ENCODE measurements at regions not wholly inside any gene's neighbourhood (a gene's known extent, or its start where the extent isn't known, plus 50 kb on each side); places are given as distances from the start of the nearest gene placed in this dataset.

DNA sequence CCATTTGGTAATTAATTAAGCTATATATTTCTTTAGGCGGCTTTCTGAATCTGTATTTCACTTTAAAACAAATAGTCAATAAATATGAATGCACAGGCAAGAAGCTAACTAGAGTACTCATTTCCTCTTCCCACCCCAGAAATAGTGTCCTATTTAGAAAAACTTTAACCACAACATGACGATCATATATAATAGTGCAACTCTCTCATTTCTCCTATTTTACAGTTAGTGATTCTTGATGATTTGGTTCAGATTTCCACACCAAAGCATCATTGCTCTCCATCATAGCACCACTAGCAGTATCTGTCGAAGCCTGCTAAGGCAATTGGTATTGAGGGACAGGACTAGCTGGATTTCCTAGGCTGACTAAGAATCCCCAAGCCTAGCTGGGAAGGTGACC is 184.0 kb upstream of the GALNTL6 start:
- CTCF ChIA-PET = no interaction called here
- H3K36me3 Mint-ChIP-seq (ENCODE audit: low read depth) = no peaks in the 10 kb centered on the region
- ATAC-seq (no peak), DNase-seq (no peak)
- no peaks in the 10 kb centered on the region for H3K4me1 Mint-ChIP-seq
- no peak overlapping the region for H3K4me3 Mint-ChIP-seq
- H3K27ac Mint-ChIP-seq = no peak overlapping the region
- H3K27me3 Mint-ChIP-seq = no peaks in the 10 kb centered on the region
- intact Hi-C loops (cut with DNase I, micrococcal nuclease) = no loop called here
- peaks cover 4% of the 10 kb centered on the region for H3K9me3 Mint-ChIP-seq (ENCODE audit: low read depth)
- POLR2A ChIA-PET = no interaction called here

DNA sequence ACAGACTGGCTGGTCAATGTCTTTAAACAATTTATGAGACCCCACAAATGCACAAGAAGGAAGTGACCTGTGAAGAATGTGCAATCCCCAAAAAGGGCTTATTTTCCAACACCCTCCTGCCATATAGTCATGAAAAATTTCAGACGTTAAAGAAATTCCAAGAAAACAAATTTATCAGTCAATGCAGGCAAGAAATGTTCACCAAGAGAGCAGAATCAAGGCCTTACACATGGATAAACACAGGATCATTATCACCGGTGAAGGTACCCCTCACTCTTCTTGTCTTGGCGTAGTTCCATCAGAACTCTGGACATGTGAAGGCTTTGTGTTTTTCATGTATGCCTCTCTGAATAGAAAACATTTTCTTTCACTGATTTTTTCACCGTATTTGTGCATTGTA is 186.7 kb upstream of the GALNTL6 start:
- no peak for ATAC-seq
- Mint-ChIP-seq H3K27ac (no peak overlapping the region), H3K4me1 (no peaks in the 10 kb centered on the region), H3K36me3 (ENCODE audit: low read depth) (no peaks in the 10 kb centered on the region), H3K27me3 (no peaks in the 10 kb centered on the region), H3K9me3 (ENCODE audit: low read depth) (no peaks in the 10 kb centered on the region), H3K4me3 (no peak overlapping the region)
- CTCF ChIA-PET = no interaction called here
- no peak for DNase-seq
- intact Hi-C loops (cut with DNase I, micrococcal nuclease) = no loop called here
- POLR2A ChIA-PET = no interaction called here

DNA sequence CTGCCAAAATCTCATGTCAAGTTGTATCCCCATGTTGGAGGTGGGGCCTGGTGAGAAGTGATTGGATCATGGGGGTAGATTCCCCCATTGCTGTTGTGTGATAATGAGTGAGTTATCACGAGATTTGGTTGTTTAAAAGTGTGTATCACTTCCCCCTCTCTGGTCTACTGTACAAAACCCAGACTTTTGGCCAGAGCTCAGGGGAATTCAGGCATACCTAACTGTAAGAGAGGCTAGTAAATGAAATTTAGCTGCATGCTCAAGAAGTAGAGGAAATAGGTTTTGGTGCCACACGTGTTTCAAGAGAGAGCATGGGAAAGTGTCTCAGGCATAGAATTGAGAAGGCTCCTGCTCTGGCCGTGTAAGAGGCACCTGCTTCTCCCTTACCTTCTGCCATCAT is 190.5 kb upstream of the GALNTL6 start:
- no peaks in the 10 kb centered on the region for H3K36me3 Mint-ChIP-seq (ENCODE audit: low read depth)
- H3K27ac Mint-ChIP-seq = no peak overlapping the region
- H3K4me1 Mint-ChIP-seq = no peaks in the 10 kb centered on the region
- DNase-seq (no peak), ATAC-seq (no peak)
- no peaks in the 10 kb centered on the region for H3K27me3 Mint-ChIP-seq
- intact Hi-C loops (cut with DNase I, micrococcal nuclease) = no loop called here
- no peaks in the 10 kb centered on the region for H3K9me3 Mint-ChIP-seq (ENCODE audit: low read depth)
- ChIA-PET CTCF (no interaction called here), POLR2A (no interaction called here)
- no peak overlapping the region for H3K4me3 Mint-ChIP-seq

DNA sequence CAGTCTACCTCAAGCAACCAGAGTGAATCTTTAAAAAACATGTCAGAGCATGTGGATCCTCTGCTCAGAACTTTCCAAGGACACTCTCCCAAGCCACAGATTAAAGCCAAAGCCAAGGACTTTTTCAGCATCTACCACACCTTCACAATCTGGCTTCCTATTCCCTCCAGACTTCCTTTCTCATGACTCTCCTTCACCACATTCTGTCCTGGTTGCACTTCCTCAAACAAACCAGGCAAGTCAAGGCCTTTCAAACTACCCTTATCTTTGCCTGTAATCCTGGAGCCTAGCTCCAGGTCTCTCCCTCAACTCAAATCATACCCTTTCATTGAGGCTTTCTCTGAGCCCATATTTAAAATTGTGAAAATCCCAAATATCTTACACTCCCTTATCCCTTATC is 191.6 kb upstream of the GALNTL6 start:
- no peaks in the 10 kb centered on the region for H3K4me1 Mint-ChIP-seq
- CTCF ChIA-PET = no interaction called here
- DNase-seq (no peak), ATAC-seq (no peak)
- no peaks in the 10 kb centered on the region for H3K9me3 Mint-ChIP-seq (ENCODE audit: low read depth)
- no peaks in the 10 kb centered on the region for H3K27me3 Mint-ChIP-seq
- H3K4me3 Mint-ChIP-seq = no peak overlapping the region
- no peaks in the 10 kb centered on the region for H3K36me3 Mint-ChIP-seq (ENCODE audit: low read depth)
- no peak overlapping the region for H3K27ac Mint-ChIP-seq
- intact Hi-C loops (cut with DNase I, micrococcal nuclease) = no loop called here
- POLR2A ChIA-PET = no interaction called here

DNA sequence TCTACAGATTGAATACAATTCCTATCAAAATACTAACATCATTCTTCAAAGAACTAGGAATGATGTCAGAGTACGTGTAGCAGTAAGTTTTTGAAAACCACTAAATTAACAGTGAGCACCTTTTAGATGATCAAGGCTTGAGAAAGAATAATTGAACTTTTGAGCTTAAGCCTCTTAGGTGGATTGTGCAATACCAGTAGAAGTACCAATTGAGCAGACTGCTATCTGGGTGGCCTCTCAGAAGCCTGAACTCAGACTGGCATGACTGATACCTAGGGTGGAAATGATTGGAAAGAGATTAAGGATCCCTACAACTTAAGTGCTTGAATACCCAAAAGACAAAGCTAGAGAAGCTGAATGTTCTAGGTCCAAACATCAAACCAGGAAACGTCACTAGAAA is 200.3 kb upstream of the GALNTL6 start:
- POLR2A ChIA-PET = no interaction called here
- CTCF ChIA-PET = no interaction called here
- intact Hi-C loops (cut with DNase I, micrococcal nuclease) = no loop called here
- DNase-seq = no peak
- Mint-ChIP-seq H3K27ac (no peak overlapping the region), H3K9me3 (ENCODE audit: low read depth) (peaks cover 10% of the 10 kb centered on the region), H3K27me3 (no peaks in the 10 kb centered on the region), H3K4me1 (no peaks in the 10 kb centered on the region), H3K4me3 (no peak overlapping the region), H3K36me3 (ENCODE audit: low read depth) (no peaks in the 10 kb centered on the region)
- ATAC-seq = no peak

DNA sequence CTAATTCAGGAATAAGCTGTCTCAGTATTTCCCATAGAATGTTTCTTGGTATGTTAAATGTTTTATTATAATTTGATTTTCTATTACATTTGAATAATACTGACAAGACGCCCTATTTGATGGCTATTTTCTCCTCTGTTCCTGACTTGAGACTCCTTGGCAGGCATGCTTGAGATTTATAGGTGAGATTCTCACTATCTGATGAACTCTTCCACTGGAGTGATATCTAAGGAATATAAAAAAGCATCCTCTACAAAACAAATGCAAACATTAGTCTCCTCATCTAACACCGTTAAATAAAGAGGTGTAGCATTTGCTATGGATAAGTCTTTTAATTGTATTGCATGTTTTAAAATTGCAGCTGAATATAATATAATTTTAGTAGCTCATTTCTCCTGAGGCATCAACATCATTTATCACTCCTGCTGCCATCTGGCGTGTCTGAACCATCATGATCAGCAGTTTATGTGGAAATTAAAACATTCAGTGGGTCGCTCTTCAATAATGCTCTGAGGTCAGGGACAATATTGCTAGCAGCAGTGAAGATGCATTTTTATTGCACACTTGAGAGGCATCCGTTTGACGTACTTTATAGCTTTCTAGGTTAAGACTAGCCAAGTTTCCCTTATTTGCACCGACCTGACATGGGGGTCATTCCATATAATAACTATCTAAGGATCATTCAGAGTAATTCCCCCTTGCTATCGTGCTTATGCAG is 210.4 kb upstream of the GALNTL6 start:
- Mint-ChIP-seq H3K27ac (no peak overlapping the region), H3K4me3 (no peak overlapping the region), H3K9me3 (ENCODE audit: low read depth) (peaks cover 4% of the 10 kb centered on the region), H3K36me3 (ENCODE audit: low read depth) (no peaks in the 10 kb centered on the region), H3K27me3 (no peaks in the 10 kb centered on the region), H3K4me1 (no peaks in the 10 kb centered on the region)
- ChIA-PET POLR2A (no interaction called here), CTCF (no interaction called here)
- DNase-seq = no peak
- ATAC-seq = no peak
- intact Hi-C loops (cut with DNase I, micrococcal nuclease) = no loop called here

DNA sequence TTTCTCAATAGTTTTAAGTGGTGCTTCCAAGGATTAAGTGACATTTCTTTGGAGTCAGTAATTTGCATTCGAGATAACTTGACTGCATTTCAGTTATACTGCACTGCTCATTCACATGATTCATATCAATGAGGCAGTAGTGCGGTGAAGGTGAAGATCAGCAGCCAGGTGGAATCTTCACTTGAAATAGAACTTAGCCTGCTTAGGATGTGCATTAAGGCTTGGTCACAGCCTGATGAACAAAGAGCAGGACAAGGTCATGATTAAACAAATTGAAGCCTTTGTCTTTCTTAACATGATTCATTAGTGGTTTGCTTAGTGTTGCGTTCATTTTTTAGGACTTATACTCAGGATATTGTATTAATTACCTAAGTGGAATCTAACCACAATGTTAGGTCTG is 212.1 kb upstream of the GALNTL6 start:
- DNase-seq (no peak), ATAC-seq (no peak)
- Mint-ChIP-seq H3K4me3 (no peak overlapping the region), H3K4me1 (no peaks in the 10 kb centered on the region), H3K9me3 (ENCODE audit: low read depth) (peaks cover 8% of the 10 kb centered on the region), H3K27ac (no peak overlapping the region), H3K36me3 (ENCODE audit: low read depth) (no peaks in the 10 kb centered on the region), H3K27me3 (no peaks in the 10 kb centered on the region)
- POLR2A ChIA-PET = no interaction called here
- CTCF ChIA-PET = no interaction called here
- intact Hi-C loops (cut with DNase I, micrococcal nuclease) = no loop called here

DNA sequence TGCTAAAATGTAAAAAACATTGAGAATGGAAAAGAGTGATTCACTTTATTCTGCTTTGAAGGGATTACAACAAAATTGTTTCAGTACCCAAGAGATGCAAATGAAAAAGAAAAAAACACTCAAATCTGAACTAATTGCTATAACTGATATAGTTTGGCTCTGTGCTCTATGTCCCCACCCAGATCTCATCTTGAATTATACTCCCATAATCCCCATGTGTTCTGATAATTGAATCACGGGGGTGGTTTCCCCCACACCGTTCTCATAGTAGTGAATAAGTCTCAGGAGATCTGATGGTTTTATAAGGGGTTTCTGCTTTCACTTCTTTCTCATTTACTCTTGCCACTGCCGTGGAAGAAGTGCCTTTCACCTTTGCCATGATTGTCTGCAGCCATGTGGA is 213.6 kb upstream of the GALNTL6 start:
- H3K36me3 Mint-ChIP-seq (ENCODE audit: low read depth) = no peaks in the 10 kb centered on the region
- H3K4me1 Mint-ChIP-seq = no peaks in the 10 kb centered on the region
- H3K9me3 Mint-ChIP-seq (ENCODE audit: low read depth) = peaks cover 8% of the 10 kb centered on the region
- no peak overlapping the region for H3K4me3 Mint-ChIP-seq
- ChIA-PET POLR2A (no interaction called here), CTCF (no interaction called here)
- intact Hi-C loops (cut with DNase I, micrococcal nuclease) = no loop called here
- H3K27me3 Mint-ChIP-seq = no peaks in the 10 kb centered on the region
- DNase-seq (no peak), ATAC-seq (no peak)
- no peak overlapping the region for H3K27ac Mint-ChIP-seq

DNA sequence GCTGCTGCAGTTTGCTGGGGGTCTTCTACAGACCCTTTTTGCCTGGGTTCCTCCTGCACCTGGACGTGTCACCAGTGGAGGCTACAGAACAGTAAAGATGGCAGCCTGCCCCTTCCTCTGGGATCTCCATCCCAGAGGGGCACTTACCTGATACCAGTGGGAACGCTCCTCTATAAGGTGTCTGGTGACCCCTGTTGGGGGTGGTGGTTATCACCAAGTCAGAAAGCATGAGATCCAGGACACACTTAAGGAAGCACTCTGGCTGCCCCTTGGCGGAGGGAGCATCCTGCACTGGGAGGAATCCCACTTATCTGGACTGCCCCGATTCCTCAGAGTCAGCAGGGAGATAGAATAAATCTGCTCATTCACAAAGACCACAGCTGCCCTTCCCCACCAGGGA is 218.9 kb upstream of the GALNTL6 start:
- H3K4me1 Mint-ChIP-seq = no peaks in the 10 kb centered on the region
- H3K27ac Mint-ChIP-seq = no peak overlapping the region
- ChIA-PET CTCF (no interaction called here), POLR2A (no interaction called here)
- intact Hi-C loops (cut with DNase I, micrococcal nuclease) = no loop called here
- no peak overlapping the region for H3K4me3 Mint-ChIP-seq
- ATAC-seq (no peak), DNase-seq (no peak)
- H3K36me3 Mint-ChIP-seq (ENCODE audit: low read depth) = no peaks in the 10 kb centered on the region
- H3K27me3 Mint-ChIP-seq = no peaks in the 10 kb centered on the region
- H3K9me3 Mint-ChIP-seq (ENCODE audit: low read depth) = peaks cover 11% of the 10 kb centered on the region

DNA sequence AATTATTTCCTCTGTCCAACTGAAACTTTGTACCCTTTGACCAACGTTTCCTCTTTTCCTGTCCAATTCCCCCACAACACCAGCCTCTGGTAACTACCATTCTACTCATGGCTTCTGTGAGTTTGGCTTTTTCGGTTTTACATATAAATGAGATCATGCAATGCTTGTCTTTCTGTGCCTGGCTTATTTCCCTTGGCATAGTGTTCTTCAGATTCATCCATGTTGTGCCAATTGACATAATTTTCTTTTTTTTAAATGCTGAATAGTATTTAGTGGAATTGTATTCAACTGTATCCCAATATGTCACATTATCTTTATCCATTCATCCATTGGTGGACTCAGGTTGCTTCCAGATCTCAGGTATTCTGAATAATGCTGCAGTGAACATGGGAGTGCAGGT is 222.5 kb upstream of the GALNTL6 start:
- no peaks in the 10 kb centered on the region for H3K27me3 Mint-ChIP-seq
- intact Hi-C loops (cut with DNase I, micrococcal nuclease) = no loop called here
- no peak overlapping the region for H3K27ac Mint-ChIP-seq
- H3K36me3 Mint-ChIP-seq (ENCODE audit: low read depth) = no peaks in the 10 kb centered on the region
- no peak for DNase-seq
- no peaks in the 10 kb centered on the region for H3K4me1 Mint-ChIP-seq
- ChIA-PET CTCF (no interaction called here), POLR2A (no interaction called here)
- peaks cover 5% of the 10 kb centered on the region for H3K9me3 Mint-ChIP-seq (ENCODE audit: low read depth)
- no peak overlapping the region for H3K4me3 Mint-ChIP-seq
- ATAC-seq = no peak

DNA sequence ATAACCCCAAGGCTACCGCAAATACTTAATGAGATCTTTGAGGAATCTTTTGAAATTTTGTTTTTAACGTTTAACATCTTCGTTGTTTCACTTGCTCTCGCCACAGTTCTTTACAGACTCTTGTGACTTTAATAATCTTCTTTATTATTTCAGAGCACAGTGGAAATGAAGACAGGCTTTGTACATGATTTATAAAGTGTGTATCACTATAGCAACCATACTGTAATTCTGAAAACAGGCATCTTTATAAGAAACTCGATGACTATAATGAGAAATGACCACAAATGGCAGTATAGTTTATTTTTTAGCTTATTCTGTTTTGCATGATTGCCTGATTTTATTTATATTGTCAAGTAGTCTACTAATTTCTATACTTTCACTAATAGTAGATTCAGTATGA is 224.4 kb upstream of the GALNTL6 start:
- intact Hi-C loops (cut with DNase I, micrococcal nuclease) = no loop called here
- peaks cover 6% of the 10 kb centered on the region for H3K9me3 Mint-ChIP-seq (ENCODE audit: low read depth)
- ChIA-PET POLR2A (no interaction called here), CTCF (no interaction called here)
- DNase-seq (no peak), ATAC-seq (no peak)
- no peaks in the 10 kb centered on the region for H3K36me3 Mint-ChIP-seq (ENCODE audit: low read depth)
- H3K27ac Mint-ChIP-seq = no peak overlapping the region
- H3K27me3 Mint-ChIP-seq = no peaks in the 10 kb centered on the region
- no peaks in the 10 kb centered on the region for H3K4me1 Mint-ChIP-seq
- H3K4me3 Mint-ChIP-seq = no peak overlapping the region

DNA sequence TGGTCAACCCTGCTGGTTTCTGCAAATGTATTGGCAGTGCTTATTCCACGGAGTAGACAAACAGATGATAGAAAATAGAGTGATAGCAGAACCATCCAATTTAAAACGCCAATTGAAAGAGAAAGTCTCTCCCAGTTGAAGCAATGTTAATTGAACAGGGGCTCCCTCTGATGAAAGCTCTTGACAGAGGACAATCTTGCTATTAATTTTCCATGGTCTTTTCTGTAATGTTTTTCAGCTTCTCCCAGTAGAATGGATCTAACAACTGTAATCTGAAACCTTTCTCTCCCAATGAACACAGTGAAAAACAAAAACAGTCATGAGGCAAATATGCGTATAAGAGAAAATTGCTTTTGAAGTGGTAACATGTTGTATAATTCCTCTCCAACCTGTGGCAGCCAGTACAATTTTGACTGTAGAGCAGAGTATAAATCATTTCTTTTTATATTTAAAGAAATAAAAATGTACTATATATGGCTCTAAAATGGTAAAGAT is 225.1 kb upstream of the GALNTL6 start:
- ATAC-seq = no peak
- H3K9me3 Mint-ChIP-seq (ENCODE audit: low read depth) = peaks cover 6% of the 10 kb centered on the region
- no peak for DNase-seq
- ChIA-PET POLR2A (no interaction called here), CTCF (no interaction called here)
- H3K27me3 Mint-ChIP-seq = no peaks in the 10 kb centered on the region
- no peak overlapping the region for H3K27ac Mint-ChIP-seq
- intact Hi-C loops (cut with DNase I, micrococcal nuclease) = no loop called here
- no peaks in the 10 kb centered on the region for H3K36me3 Mint-ChIP-seq (ENCODE audit: low read depth)
- no peaks in the 10 kb centered on the region for H3K4me1 Mint-ChIP-seq
- no peak overlapping the region for H3K4me3 Mint-ChIP-seq

DNA sequence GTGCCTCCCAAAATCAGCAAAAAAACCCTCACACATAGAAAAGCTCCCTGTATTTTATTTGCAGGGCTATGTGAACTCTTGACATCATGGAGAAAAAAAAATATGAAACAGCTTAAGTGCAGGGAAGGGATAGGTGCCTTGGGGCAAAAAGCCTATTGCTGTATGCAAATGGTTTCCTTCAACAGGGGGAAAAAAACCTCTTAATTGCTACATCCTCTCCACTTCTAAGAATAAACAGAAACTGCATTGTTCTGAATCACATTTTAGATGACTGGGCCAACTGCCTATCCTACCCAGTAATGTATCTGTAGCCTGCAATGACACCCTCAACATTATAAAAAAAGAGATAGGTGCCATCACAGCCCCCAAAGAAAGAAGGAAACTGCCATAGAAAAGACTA is 229.4 kb upstream of the GALNTL6 start:
- peaks cover 4% of the 10 kb centered on the region for H3K9me3 Mint-ChIP-seq (ENCODE audit: low read depth)
- H3K27me3 Mint-ChIP-seq = no peaks in the 10 kb centered on the region
- H3K4me1 Mint-ChIP-seq = no peaks in the 10 kb centered on the region
- ChIA-PET POLR2A (no interaction called here), CTCF (no interaction called here)
- no peak for ATAC-seq
- H3K4me3 Mint-ChIP-seq = no peak overlapping the region
- H3K27ac Mint-ChIP-seq = no peak overlapping the region
- DNase-seq = no peak
- no peaks in the 10 kb centered on the region for H3K36me3 Mint-ChIP-seq (ENCODE audit: low read depth)
- intact Hi-C loops (cut with DNase I, micrococcal nuclease) = no loop called here
